Smooth muscle cell (in vitro differentiated cells): ENCODE measurements at regions not wholly inside any gene's neighbourhood (a gene's known extent, or its start where the extent isn't known, plus 50 kb on each side); places are given as distances from the start of the nearest gene placed in this dataset.

Experiments
- DNase-seq: peaks from one replicate; lab custom pipeline; 2025; ENCODE audit not compliant: unreplicated experiment; lab: John Stamatoyannopoulos, UW
- H2AFZ ChIP-seq: fragments of 200-600 bp; sonication (generic); 2 replicates; pipeline ENCODE4 v1.6.0; 2016; ENCODE audit warnings: antibody characterized with exemption, low read depth, mild to moderate bottlenecking
- H3F3A ChIP-seq: fragments of 200-600 bp; sonication (generic); 2 replicates; pipeline ENCODE4 v1.6.0; 2017; ENCODE audit warnings: antibody characterized with exemption, low read depth
- H3K27ac ChIP-seq: fragments of 200-600 bp; sonication (generic); 2 replicates; pipeline ENCODE4 v1.5.1; 2016; ENCODE audit warnings: low read depth, mild to moderate bottlenecking
- H3K27me3 ChIP-seq: fragments of 200-600 bp; sonication (generic); 2 replicates; pipeline ENCODE4 v1.6.1; 2016; ENCODE audit warnings: low read depth, mild to moderate bottlenecking
- H3K36me3 ChIP-seq: fragments of 200-600 bp; sonication (generic); 2 replicates; pipeline ENCODE4 v1.5.1; 2016; ENCODE audit warnings: low read depth
- H3K4me1 ChIP-seq: fragments of 200-600 bp; sonication (generic); 2 replicates; pipeline ENCODE4 v1.5.1; 2016; ENCODE audit warnings: low read depth
- H3K4me2 ChIP-seq: fragments of 200-600 bp; sonication (generic); 2 replicates; pipeline ENCODE4 v1.6.0; 2016; ENCODE audit warnings: mild to moderate bottlenecking
- H3K4me3 ChIP-seq: fragments of 200-600 bp; sonication (generic); 2 replicates; pipeline ENCODE4 v1.5.1; 2016; ENCODE audit warnings: mild to moderate bottlenecking
- H3K79me2 ChIP-seq: fragments of 200-600 bp; sonication (generic); 2 replicates; pipeline ENCODE4 v1.6.0; 2016; ENCODE audit warnings: low read depth, mild to moderate bottlenecking
- H3K9ac ChIP-seq: fragments of 200-600 bp; sonication (generic); 2 replicates; pipeline ENCODE4 v1.6.0; 2016; ENCODE audit warnings: low read depth
- H3K9me3 ChIP-seq: fragments of 200-600 bp; sonication (generic); replicated peaks from 2 replicates; pipeline ENCODE4 v1.5.1; 2016; ENCODE audit warnings: low read depth
- H4K20me1 ChIP-seq: fragments of 200-600 bp; sonication (generic); 2 replicates; pipeline ENCODE4 v1.6.0; 2016; ENCODE audit warnings: low read depth
- CTCF ChIP-seq: fragments of 200-600 bp; sonication (generic); IDR thresholded peaks from 2 replicates; pipeline ENCODE4 v1.5.1; 2017; ENCODE audit warnings: borderline replicate concordance, mild to moderate bottlenecking, antibody characterized with exemption; ENCODE audit not compliant: insufficient read depth, poor library complexity, severe bottlenecking
- WGBS: methylation state at CpG from one replicate; pipeline ENCODE4 v1.1.7; 2016; ENCODE audit warnings: low lambda C conversion rate; 5-methylcytosine and 5-hydroxymethylcytosine counted together

- Histone ChIP-seq H3K9me3 (no peaks in the 10 kb centered on the region), H2AFZ (no peak overlapping the region), H3K9ac (no peak overlapping the region), H3K36me3 (no peaks in the 10 kb centered on the region), H3K4me3 (no peak overlapping the region), H3K27me3 (no peaks in the 10 kb centered on the region), H4K20me1 (no peaks in the 10 kb centered on the region), H3K4me1 (no peaks in the 10 kb centered on the region), H3K27ac (no peak overlapping the region), H3K79me2 (no peaks in the 10 kb centered on the region), H3K4me2 (no peak overlapping the region), H3F3A (no peaks in the 10 kb centered on the region)
- no peak for DNase-seq
- no peak for TF ChIP-seq CTCF
Measured at GRCh38 chr4:141783770-141784169, 147.4 kb downstream of the IL15 start.

DNA sequence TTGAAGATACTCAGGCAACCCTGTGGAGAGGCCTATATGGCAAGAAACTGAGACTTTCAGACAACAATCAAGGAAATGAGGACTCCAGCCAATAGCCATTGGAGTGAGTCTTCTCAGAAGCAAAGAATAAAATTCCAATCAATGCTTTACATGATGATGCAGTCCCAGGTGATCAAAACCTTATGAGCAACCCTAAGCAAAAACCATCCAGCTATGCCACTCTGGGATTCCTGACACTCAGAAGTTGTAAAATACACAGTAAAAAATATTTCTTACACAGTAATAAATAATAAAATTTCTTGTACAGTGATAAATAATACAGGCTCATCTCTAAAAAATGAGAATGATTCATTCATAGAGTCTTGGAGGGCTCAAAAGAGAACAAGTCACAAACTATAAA is 150.6 kb downstream of the IL15 start:
- no peaks in the 10 kb centered on the region for H3F3A ChIP-seq
- H3K4me1 ChIP-seq: no peaks in the 10 kb centered on the region
- H2AFZ ChIP-seq: no peak overlapping the region
- no peak for TF ChIP-seq CTCF
- H3K36me3 ChIP-seq: no peaks in the 10 kb centered on the region
- no peak for DNase-seq
- H3K9ac ChIP-seq: no peak overlapping the region
- no peak overlapping the region for H3K27ac ChIP-seq
- H3K4me2 ChIP-seq: no peak overlapping the region
- no peaks in the 10 kb centered on the region for H3K79me2 ChIP-seq
- no peaks in the 10 kb centered on the region for H4K20me1 ChIP-seq
- no peaks in the 10 kb centered on the region for H3K27me3 ChIP-seq
- no peaks in the 10 kb centered on the region for H3K9me3 ChIP-seq
- no peak overlapping the region for H3K4me3 ChIP-seq

DNA sequence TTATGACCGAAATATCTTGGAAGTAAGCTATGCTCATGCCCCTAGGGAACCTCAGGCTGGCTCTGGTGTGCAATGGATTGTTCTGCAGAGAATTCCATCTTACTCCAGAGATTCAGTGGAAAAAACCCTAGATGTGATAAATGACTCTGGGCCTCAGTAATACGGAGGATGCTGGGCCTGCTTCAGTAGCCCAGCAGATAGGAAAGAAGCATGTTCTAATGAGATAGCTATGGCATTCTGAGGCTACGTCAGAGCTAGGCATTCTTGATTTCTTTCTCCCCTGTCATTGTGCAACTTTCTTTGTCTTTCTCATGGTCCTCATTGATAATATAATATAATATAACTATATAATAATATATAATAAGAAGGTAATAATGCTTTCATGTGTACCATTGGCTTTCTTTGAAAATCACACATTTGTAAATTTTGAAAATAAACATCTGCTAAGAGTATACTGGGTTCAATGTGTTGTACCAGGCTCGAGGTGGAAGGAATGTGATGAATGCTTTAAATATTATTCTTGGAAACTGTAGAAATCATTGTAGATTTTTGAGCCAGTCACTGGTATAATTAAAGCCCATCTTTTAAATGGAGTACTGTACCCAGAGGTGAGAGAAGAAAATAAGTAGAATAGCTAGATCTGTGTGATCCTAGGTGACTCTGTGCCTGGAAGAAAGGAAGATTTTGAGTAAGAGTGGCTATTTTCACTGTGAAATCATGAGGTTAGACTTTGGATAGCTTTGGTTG is 152.0 kb downstream of the IL15 start:
- TF ChIP-seq CTCF: no peak
- Histone ChIP-seq H3K4me2 (no peak overlapping the region), H4K20me1 (no peaks in the 10 kb centered on the region), H3K27me3 (no peaks in the 10 kb centered on the region), H3K4me1 (no peaks in the 10 kb centered on the region), H3K4me3 (no peak overlapping the region), H3K9me3 (no peaks in the 10 kb centered on the region), H3K27ac (no peak overlapping the region), H3F3A (no peaks in the 10 kb centered on the region), H3K36me3 (no peaks in the 10 kb centered on the region), H2AFZ (no peak overlapping the region), H3K9ac (no peak overlapping the region), H3K79me2 (no peaks in the 10 kb centered on the region)
- 89% methylated on average over 4 of the region's 4 CpGs for WGBS
- DNase-seq: no peak

GRCh38 chr4:141789716-141790115 is 153.3 kb downstream of the IL15 start:
- WGBS: 86% methylated on average over 4 of the region's 4 CpGs
- no peak for DNase-seq
- TF ChIP-seq CTCF: no peak
- H3K27me3 ChIP-seq: no peaks in the 10 kb centered on the region
- no peaks in the 10 kb centered on the region for H4K20me1 ChIP-seq
- no peaks in the 10 kb centered on the region for H3F3A ChIP-seq
- no peak overlapping the region for H3K4me2 ChIP-seq
- no peaks in the 10 kb centered on the region for H3K79me2 ChIP-seq
- H3K9me3 ChIP-seq: no peaks in the 10 kb centered on the region
- no peaks in the 10 kb centered on the region for H3K4me1 ChIP-seq
- H3K27ac ChIP-seq: no peak overlapping the region
- no peaks in the 10 kb centered on the region for H3K36me3 ChIP-seq
- no peak overlapping the region for H2AFZ ChIP-seq
- H3K9ac ChIP-seq: no peak overlapping the region
- no peak overlapping the region for H3K4me3 ChIP-seq
